ENCODE measurements at regions not wholly inside any gene's neighbourhood (a gene's known extent, or its start where the extent isn't known, plus 50 kb on each side); places are given as distances from the start of the nearest gene placed in this dataset.

DNA sequence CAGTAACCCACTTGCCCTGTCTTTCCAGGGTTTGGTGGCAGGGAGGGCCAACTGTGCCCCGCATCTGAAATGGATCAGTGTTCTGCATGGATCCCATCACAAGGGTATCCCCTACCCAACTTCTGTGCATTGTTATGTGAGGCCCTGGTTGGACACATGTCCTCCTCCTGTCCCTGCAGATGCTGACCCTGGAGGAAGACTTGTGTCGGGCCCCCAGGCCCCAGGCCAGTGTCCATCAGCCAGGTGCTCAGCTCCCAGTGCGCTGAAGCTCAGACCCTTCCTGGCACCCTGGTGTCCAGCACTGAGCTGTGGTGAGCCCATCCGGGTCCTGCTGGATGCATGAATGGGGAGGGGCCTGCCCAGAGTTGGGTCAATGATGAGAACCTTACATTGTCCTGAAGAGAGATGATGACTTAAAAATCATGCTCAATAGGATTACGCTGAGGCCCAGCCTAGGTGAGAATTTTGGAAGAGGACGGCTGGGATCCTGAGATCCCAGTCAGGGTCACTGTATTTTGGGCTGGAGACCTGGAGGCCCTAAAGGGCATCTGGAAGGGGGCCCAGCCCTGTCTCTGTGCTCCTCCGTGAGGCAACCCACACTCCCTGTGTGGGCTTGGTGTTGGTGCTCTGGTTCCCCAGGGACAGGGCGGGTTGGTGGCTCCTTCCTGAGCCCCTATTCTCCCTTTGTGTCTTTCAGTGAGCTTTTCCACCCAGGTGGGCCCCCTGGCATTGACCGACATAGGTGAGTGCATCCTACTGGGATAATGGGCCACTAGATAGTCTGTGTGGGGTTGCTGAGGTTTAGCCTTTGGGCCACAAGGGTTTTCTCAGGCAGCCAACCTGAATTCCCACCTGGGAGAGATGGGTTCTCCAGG is 199.1 kb downstream of the UBE3A start:
- TF ChIP-seq, protein P1, sequence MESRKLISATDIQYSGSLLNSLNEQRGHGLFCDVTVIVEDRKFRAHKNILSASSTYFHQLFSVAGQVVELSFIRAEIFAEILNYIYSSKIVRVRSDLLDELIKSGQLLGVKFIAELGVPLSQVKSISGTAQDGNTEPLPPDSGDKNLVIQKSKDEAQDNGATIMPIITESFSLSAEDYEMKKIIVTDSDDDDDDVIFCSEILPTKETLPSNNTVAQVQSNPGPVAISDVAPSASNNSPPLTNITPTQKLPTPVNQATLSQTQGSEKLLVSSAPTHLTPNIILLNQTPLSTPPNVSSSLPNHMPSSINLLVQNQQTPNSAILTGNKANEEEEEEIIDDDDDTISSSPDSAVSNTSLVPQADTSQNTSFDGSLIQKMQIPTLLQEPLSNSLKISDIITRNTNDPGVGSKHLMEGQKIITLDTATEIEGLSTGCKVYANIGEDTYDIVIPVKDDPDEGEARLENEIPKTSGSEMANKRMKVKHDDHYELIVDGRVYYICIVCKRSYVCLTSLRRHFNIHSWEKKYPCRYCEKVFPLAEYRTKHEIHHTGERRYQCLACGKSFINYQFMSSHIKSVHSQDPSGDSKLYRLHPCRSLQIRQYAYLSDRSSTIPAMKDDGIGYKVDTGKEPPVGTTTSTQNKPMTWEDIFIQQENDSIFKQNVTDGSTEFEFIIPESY (IDR thresholded peaks at IDR 0.05; ENCODE audit: borderline replicate concordance, low read depth), result no peak
- TF ChIP-seq, protein P2, sequence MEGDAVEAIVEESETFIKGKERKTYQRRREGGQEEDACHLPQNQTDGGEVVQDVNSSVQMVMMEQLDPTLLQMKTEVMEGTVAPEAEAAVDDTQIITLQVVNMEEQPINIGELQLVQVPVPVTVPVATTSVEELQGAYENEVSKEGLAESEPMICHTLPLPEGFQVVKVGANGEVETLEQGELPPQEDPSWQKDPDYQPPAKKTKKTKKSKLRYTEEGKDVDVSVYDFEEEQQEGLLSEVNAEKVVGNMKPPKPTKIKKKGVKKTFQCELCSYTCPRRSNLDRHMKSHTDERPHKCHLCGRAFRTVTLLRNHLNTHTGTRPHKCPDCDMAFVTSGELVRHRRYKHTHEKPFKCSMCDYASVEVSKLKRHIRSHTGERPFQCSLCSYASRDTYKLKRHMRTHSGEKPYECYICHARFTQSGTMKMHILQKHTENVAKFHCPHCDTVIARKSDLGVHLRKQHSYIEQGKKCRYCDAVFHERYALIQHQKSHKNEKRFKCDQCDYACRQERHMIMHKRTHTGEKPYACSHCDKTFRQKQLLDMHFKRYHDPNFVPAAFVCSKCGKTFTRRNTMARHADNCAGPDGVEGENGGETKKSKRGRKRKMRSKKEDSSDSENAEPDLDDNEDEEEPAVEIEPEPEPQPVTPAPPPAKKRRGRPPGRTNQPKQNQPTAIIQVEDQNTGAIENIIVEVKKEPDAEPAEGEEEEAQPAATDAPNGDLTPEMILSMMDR (IDR thresholded peaks at IDR 0.05), result no peak
- TF ChIP-seq RXRA (IDR thresholded peaks at IDR 0.05; ENCODE audit: borderline replicate concordance, low read depth), result no peak
- TF ChIP-seq, protein P3, sequence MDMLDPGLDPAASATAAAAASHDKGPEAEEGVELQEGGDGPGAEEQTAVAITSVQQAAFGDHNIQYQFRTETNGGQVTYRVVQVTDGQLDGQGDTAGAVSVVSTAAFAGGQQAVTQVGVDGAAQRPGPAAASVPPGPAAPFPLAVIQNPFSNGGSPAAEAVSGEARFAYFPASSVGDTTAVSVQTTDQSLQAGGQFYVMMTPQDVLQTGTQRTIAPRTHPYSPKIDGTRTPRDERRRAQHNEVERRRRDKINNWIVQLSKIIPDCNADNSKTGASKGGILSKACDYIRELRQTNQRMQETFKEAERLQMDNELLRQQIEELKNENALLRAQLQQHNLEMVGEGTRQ (IDR thresholded peaks at IDR 0.05; ENCODE audit: borderline replicate concordance, low read depth, low read length), result no peak
